Activated CD4-positive, alpha-beta T cell treated with anti-CD3 and anti-CD28 coated beads, Interleukin-2, amount 50 U/mL, for 24 hours (primary cell): ENCODE measurements at regions not wholly inside any gene's neighbourhood (a gene's known extent, or its start where the extent isn't known, plus 50 kb on each side); places are given as distances from the start of the nearest gene placed in this dataset.
"Not testable (repeated sequence)": the region's sequence is repeated elsewhere in the genome, so short reads cannot be mapped to it uniquely, and the experiment has no call there.

ENCODE experiments used
- DNase-seq, 2 donors: peaks; one replicate each; pipeline ENCODE4 v3.0.0-alpha.2; 2020; ENCODE audit warnings: low read depth in 1 of 2, low spot score in 1 of 2

GRCh38 chr12:116429826-116430360, 129.3 kb upstream of the MAP1LC3B2 start:
- DNase-seq, result no peak

GRCh38 chr12:116430911-116431565, 128.1 kb upstream of the MAP1LC3B2 start:
- no peak for DNase-seq

GRCh38 chr12:116431677-116432300, 127.4 kb upstream of the MAP1LC3B2 start:
- no peak for DNase-seq

GRCh38 chr12:116432314-116432750, 126.8 kb upstream of the MAP1LC3B2 start:
- DNase-seq, result no peak

- DNase-seq, result no peak
These were observed 125.9 kb upstream of the MAP1LC3B2 start for GRCh38 chr12:116433249-116433648.

- DNase-seq, result no peak
These were observed 124.8 kb upstream of the MAP1LC3B2 start for GRCh38 chr12:116434155-116435011.

- no peak for DNase-seq
These were observed 123.2 kb upstream of the MAP1LC3B2 start for GRCh38 chr12:116435984-116436383.

GRCh38 chr12:116436561-116437249, 122.5 kb upstream of the MAP1LC3B2 start:
- DNase-seq, result no peak

GRCh38 chr12:116441292-116441691, 117.9 kb upstream of the MAP1LC3B2 start:
- DNase-seq, result no peak

GRCh38 chr12:116442304-116442703, 116.9 kb upstream of the MAP1LC3B2 start:
- DNase-seq, result no peak

GRCh38 chr12:116442946-116443345, 116.2 kb upstream of the MAP1LC3B2 start:
- DNase-seq, result no peak

- DNase-seq, result no peak
These were observed 115.2 kb upstream of the MAP1LC3B2 start for GRCh38 chr12:116443821-116444589.

- no peak for DNase-seq
These were observed 114.6 kb upstream of the MAP1LC3B2 start for GRCh38 chr12:116444590-116444943.

- no peak for DNase-seq
These were observed 110.9 kb upstream of the MAP1LC3B2 start for GRCh38 chr12:116448165-116448739.

GRCh38 chr12:116450406-116450910, 108.7 kb upstream of the MAP1LC3B2 start:
- DNase-seq, result no peak

- DNase-seq, result not testable (repeated sequence)
These were observed 106.2 kb upstream of the MAP1LC3B2 start for GRCh38 chr12:116452975-116453374.

GRCh38 chr12:116453631-116454030, 105.5 kb upstream of the MAP1LC3B2 start:
- DNase-seq, result no peak

- DNase-seq, result no peak
These were observed 105.1 kb upstream of the MAP1LC3B2 start for GRCh38 chr12:116454076-116454475.

- no peak for DNase-seq
These were observed 104.2 kb upstream of the MAP1LC3B2 start for GRCh38 chr12:116454950-116455447.
